Trophoblast cell (in vitro differentiated cells and primary cell): ENCODE measurements at regions not wholly inside any gene's neighbourhood (a gene's known extent, or its start where the extent isn't known, plus 50 kb on each side); places are given as distances from the start of the nearest gene placed in this dataset.
"Not testable (repeated sequence)": the region's sequence is repeated elsewhere in the genome, so short reads cannot be mapped to it uniquely, and the experiment has no call there.

Experiments used
- DNase-seq, 2 donors: peaks; one replicate each; pipeline ENCODE4 v3.0.0-alpha.2; 2016
- H2AFZ ChIP-seq: 2 replicates; pipeline ENCODE4 v1.6.1; 2013; ENCODE audit warnings: low read length, moderate library complexity, mild to moderate bottlenecking; ENCODE audit not compliant: insufficient read depth, poor library complexity
- H2AK5ac ChIP-seq: 2 replicates; pipeline ENCODE4 v1.6.1; 2013; ENCODE audit warnings: mild to moderate bottlenecking, low read length
- H2BK120ac ChIP-seq: 2 replicates; pipeline ENCODE4 v1.6.1; 2013; ENCODE audit warnings: low read length, mild to moderate bottlenecking, moderate library complexity; ENCODE audit not compliant: insufficient read depth, poor library complexity
- H2BK12ac ChIP-seq: 2 replicates; pipeline ENCODE4 v1.6.1; 2013; ENCODE audit warnings: mild to moderate bottlenecking, low read length, moderate library complexity
- H2BK5ac ChIP-seq: 2 replicates; pipeline ENCODE4 v1.6.1; 2013; ENCODE audit warnings: low read length, low read depth, moderate library complexity, mild to moderate bottlenecking; ENCODE audit not compliant: poor library complexity
- H3K14ac ChIP-seq: 2 replicates; pipeline ENCODE4 v1.6.1; 2013; ENCODE audit warnings: mild to moderate bottlenecking, low read length
- H3K18ac ChIP-seq: 2 replicates; pipeline ENCODE4 v1.6.1; 2013; ENCODE audit warnings: mild to moderate bottlenecking, low read length
- H3K23ac ChIP-seq: 2 replicates; pipeline ENCODE4 v1.6.1; 2013; ENCODE audit warnings: low read length
- H3K27ac ChIP-seq: 2 replicates; pipeline ENCODE4 v1.5.1; 2013; ENCODE audit warnings: low read depth, mild to moderate bottlenecking, inconsistent platforms, low read length, moderate library complexity
- H3K27me3 ChIP-seq: 2 replicates; pipeline ENCODE4 v1.6.1; 2013; ENCODE audit warnings: inconsistent platforms, mild to moderate bottlenecking, low read length, moderate library complexity; ENCODE audit not compliant: insufficient read depth
- H3K36me3 ChIP-seq, 2 experiments: 1 replicate in 1 of 2; 2 replicates in 1 of 2; pipeline ENCODE4 v1.6.1; 2013; ENCODE audit warnings: low read length in 2 of 2, mild to moderate bottlenecking in 2 of 2, moderate library complexity in 1 of 2; ENCODE audit not compliant: insufficient read depth in 2 of 2, control insufficient read depth in 1 of 2
- H3K4ac ChIP-seq: 2 replicates; pipeline ENCODE4 v1.6.1; 2013; ENCODE audit warnings: low read depth, mild to moderate bottlenecking, low read length, moderate library complexity
- H3K4me1 ChIP-seq, 2 experiments: 1 replicate in 1 of 2; 2 replicates in 1 of 2; pipeline ENCODE4 v1.6.1; 2013; ENCODE audit warnings: low read length in 2 of 2, mild to moderate bottlenecking in 2 of 2, moderate library complexity in 1 of 2; ENCODE audit not compliant: insufficient read depth in 2 of 2, control insufficient read depth in 1 of 2
- H3K4me2 ChIP-seq: 2 replicates; pipeline ENCODE4 v1.6.1; 2013; ENCODE audit warnings: inconsistent platforms, mild to moderate bottlenecking, low read length, moderate library complexity
- H3K4me3 ChIP-seq: 2 replicates; pipeline ENCODE4 v1.5.1; 2013; ENCODE audit warnings: mild to moderate bottlenecking, low read depth, low read length, inconsistent platforms
- H3K79me1 ChIP-seq: one replicate; pipeline ENCODE4 v1.6.1; 2013; ENCODE audit warnings: low read length
- H3K79me2 ChIP-seq: 2 replicates; pipeline ENCODE4 v1.6.1; 2013; ENCODE audit warnings: low read length, mild to moderate bottlenecking; ENCODE audit not compliant: control insufficient read depth, insufficient read depth, poor library complexity
- H3K9ac ChIP-seq: 2 replicates; pipeline ENCODE4 v1.6.1; 2013; ENCODE audit warnings: mild to moderate bottlenecking, low read length
- H3K9me3 ChIP-seq: 2 replicates; pipeline ENCODE4 v1.6.1; 2013; ENCODE audit warnings: low read depth, mild to moderate bottlenecking, control low read depth, inconsistent platforms, low read length; ENCODE audit not compliant: insufficient read depth
- H4K12ac ChIP-seq: 2 replicates; pipeline ENCODE4 v1.6.1; 2013; ENCODE audit warnings: low read depth, mild to moderate bottlenecking, low read length, moderate library complexity
- H4K8ac ChIP-seq: 2 replicates; pipeline ENCODE4 v1.6.1; 2013; ENCODE audit warnings: low read depth, mild to moderate bottlenecking, low read length, moderate library complexity
- H4K91ac ChIP-seq: one replicate; pipeline ENCODE4 v1.6.1; 2013; ENCODE audit warnings: low read depth, mild to moderate bottlenecking, low read length, moderate library complexity
- WGBS: extraction: QIAGEN DNeasy Blood & Tissue Kit; methylation state at CpG from one replicate; pipeline ENCODE4 v1.1.7; 2013; ENCODE audit warnings: missing lambda C conversion rate; ENCODE audit not compliant: insufficient read length, insufficient coverage; ENCODE audit errors: extremely low coverage; 5-methylcytosine and 5-hydroxymethylcytosine counted together

GRCh38 chr5:45162974-45163373 is 354.2 kb downstream of the MRPS30 start:
- Histone ChIP-seq H4K12ac (no peak overlapping the region), H3K9ac (peak overlapping the region; percentile 58), H3K79me2 (no peaks in the 10 kb centered on the region), H4K91ac (no peak overlapping the region), H3K23ac (no peak overlapping the region), H2BK12ac (no peak overlapping the region), H3K14ac (no peak overlapping the region), H3K27me3 (no peaks in the 10 kb centered on the region), H2BK5ac (no peak overlapping the region), H2AFZ (no peak overlapping the region), H3K27ac (no peak overlapping the region), H3K4ac (no peak overlapping the region), H2BK120ac (no peak overlapping the region), H3K4me1 (no peaks in the 10 kb centered on the region), H3K4me2 (no peak overlapping the region), H3K4me3 (no peak overlapping the region), H2AK5ac (no peak overlapping the region), H3K79me1 (no peaks in the 10 kb centered on the region), H3K36me3 (no peaks in the 10 kb centered on the region), H3K9me3 (no peaks in the 10 kb centered on the region), H4K8ac (no peak overlapping the region), H3K18ac (no peak overlapping the region)
- DNase-seq = no peak
- WGBS = no CpG with 5 or more reads among the region's 4 CpGs

GRCh38 chr5:45171563-45171962 is 362.8 kb downstream of the MRPS30 start:
- Histone ChIP-seq H2BK12ac (no peak overlapping the region), H3K36me3 (no peaks in the 10 kb centered on the region), H3K14ac (no peak overlapping the region), H3K18ac (no peak overlapping the region), H2AFZ (no peak overlapping the region), H3K79me2 (no peaks in the 10 kb centered on the region), H3K27me3 (no peaks in the 10 kb centered on the region), H3K23ac (no peak overlapping the region), H3K4me2 (no peak overlapping the region), H3K9me3 (no peaks in the 10 kb centered on the region), H4K91ac (no peak overlapping the region), H4K8ac (no peak overlapping the region), H2BK5ac (no peak overlapping the region), H3K27ac (no peak overlapping the region), H2BK120ac (no peak overlapping the region), H3K4ac (no peak overlapping the region), H3K4me3 (no peak overlapping the region), H3K79me1 (no peaks in the 10 kb centered on the region), H2AK5ac (no peak overlapping the region), H3K4me1 (no peaks in the 10 kb centered on the region), H3K9ac (no peak overlapping the region), H4K12ac (no peak overlapping the region)
- WGBS = no CpG with 5 or more reads among the region's 1 CpG
- DNase-seq = no peak

- H2BK120ac ChIP-seq, H3K4me3 ChIP-seq, H2BK12ac ChIP-seq, H3K9ac ChIP-seq, H3K4ac ChIP-seq, H3K27me3 ChIP-seq, H2AFZ ChIP-seq, H3K79me2 ChIP-seq, H2BK5ac ChIP-seq, H3K18ac ChIP-seq, H3K9me3 ChIP-seq, H4K12ac ChIP-seq, H3K79me1 ChIP-seq, H3K23ac ChIP-seq, H3K14ac ChIP-seq, H3K4me2 ChIP-seq, H4K8ac ChIP-seq, H4K91ac ChIP-seq, H3K4me1 ChIP-seq, H3K36me3 ChIP-seq, DNase-seq, H3K27ac ChIP-seq, H2AK5ac ChIP-seq: not testable (repeated sequence)
- WGBS = no CpG with 5 or more reads among the region's 11 CpGs
These were observed 363.9 kb downstream of the MRPS30 start for GRCh38 chr5:45172634-45173033.

GRCh38 chr5:45179686-45180085 is 370.9 kb downstream of the MRPS30 start:
- Histone ChIP-seq H3K23ac (no peak overlapping the region), H3K4me2 (no peak overlapping the region), H3K27ac (no peak overlapping the region), H3K14ac (no peak overlapping the region), H3K18ac (no peak overlapping the region), H3K79me1 (no peaks in the 10 kb centered on the region), H2BK12ac (no peak overlapping the region), H2AFZ (no peak overlapping the region), H4K91ac (no peak overlapping the region), H3K4me1 (no peaks in the 10 kb centered on the region), H3K36me3 (no peaks in the 10 kb centered on the region), H4K12ac (no peak overlapping the region), H2BK5ac (no peak overlapping the region), H3K4ac (no peak overlapping the region), H2BK120ac (no peak overlapping the region), H3K27me3 (no peaks in the 10 kb centered on the region), H2AK5ac (no peak overlapping the region), H3K4me3 (no peak overlapping the region), H3K9me3 (no peaks in the 10 kb centered on the region), H3K79me2 (no peaks in the 10 kb centered on the region), H4K8ac (no peak overlapping the region), H3K9ac (no peak overlapping the region)
- no peak for DNase-seq

- H2BK120ac ChIP-seq = no peak overlapping the region
- H3K4me2 ChIP-seq = no peak overlapping the region
- H3K14ac ChIP-seq = no peak overlapping the region
- H3K79me2 ChIP-seq = no peaks in the 10 kb centered on the region
- no peak overlapping the region for H3K4me3 ChIP-seq
- no peaks in the 10 kb centered on the region for H3K27me3 ChIP-seq
- H2BK5ac ChIP-seq = no peak overlapping the region
- H3K4ac ChIP-seq = no peak overlapping the region
- no peak overlapping the region for H3K9ac ChIP-seq
- H2AFZ ChIP-seq = no peak overlapping the region
- no peak overlapping the region for H4K12ac ChIP-seq
- no peak for DNase-seq
- H3K36me3 ChIP-seq = no peaks in the 10 kb centered on the region
- no peaks in the 10 kb centered on the region for H3K4me1 ChIP-seq
- H3K79me1 ChIP-seq = no peaks in the 10 kb centered on the region
- no peak overlapping the region for H3K27ac ChIP-seq
- H3K18ac ChIP-seq = no peak overlapping the region
- H4K8ac ChIP-seq = no peak overlapping the region
- no peak overlapping the region for H4K91ac ChIP-seq
- no peak overlapping the region for H2BK12ac ChIP-seq
- no peaks in the 10 kb centered on the region for H3K9me3 ChIP-seq
- H3K23ac ChIP-seq = no peak overlapping the region
- no peak overlapping the region for H2AK5ac ChIP-seq
These were observed 380.3 kb downstream of the MRPS30 start for GRCh38 chr5:45189042-45189441.
